ENCODE measurements at regions not wholly inside any gene's neighbourhood (a gene's known extent, or its start where the extent isn't known, plus 50 kb on each side); places are given as distances from the start of the nearest gene placed in this dataset.

GRCh38 chr7:19969859-19970493 lies 196.6 kb upstream of the TMEM196 start:
- no peak for DNase-seq
- no peaks in the 10 kb centered on the region for H3K36me3 Mint-ChIP-seq
- no peak overlapping the region for H3K27ac Mint-ChIP-seq
- H3K4me1 Mint-ChIP-seq = no peaks in the 10 kb centered on the region
- Histone ChIP-seq H3K27ac (ENCODE audit: low read depth in 1 of 2, low read length in 2 of 2) (no peak overlapping the region), H3K4me1 (ENCODE audit: control insufficient read depth in 1 of 2, insufficient read depth in 2 of 2, low read length in 2 of 2) (no peaks in the 10 kb centered on the region), H3K36me3 (replicated peaks in 1 of 2; ENCODE audit: control insufficient read depth in 1 of 2, insufficient read depth in 2 of 2, low read length in 2 of 2) (no peaks in the 10 kb centered on the region), H3K79me2 (ENCODE audit: insufficient read depth, low read length) (no peaks in the 10 kb centered on the region), H3K4me3 (replicated peaks in 1 of 3; ENCODE audit: low read depth in 2 of 3, low read length in 3 of 3) (no peak overlapping the region), H4K20me1 (ENCODE audit: insufficient read depth, low read length) (no peaks in the 10 kb centered on the region), H3K4me2 (replicated peaks; ENCODE audit: extremely low read depth, low read length, poor library complexity, severe bottlenecking) (no peak overlapping the region), H3K9ac (ENCODE audit: insufficient read depth, low read length, poor library complexity, severe bottlenecking) (no peak overlapping the region), H2AFZ (ENCODE audit: insufficient read depth, low read depth, low read length, poor library complexity, severe bottlenecking) (no peak overlapping the region), H3K9me3 (replicated peaks in 1 of 2; ENCODE audit: control insufficient read depth in 1 of 2, insufficient read depth in 1 of 2, low read length in 2 of 2) (no peaks in the 10 kb centered on the region), H3K27me3 (ENCODE audit: control insufficient read depth in 2 of 2, insufficient read depth in 2 of 2, low read length in 2 of 2) (no peaks in the 10 kb centered on the region)
- 82% methylated on average over 2 of the region's 4 CpGs for WGBS (ENCODE audit: insufficient coverage)
- H3K9me3 Mint-ChIP-seq = peaks cover 0 to 7% (median 0%) of the 10 kb centered on the region in 7 donors
- TF ChIP-seq CTCF (IDR thresholded peaks at IDR 0.05) = no peak
- no peaks in the 10 kb centered on the region for H3K27me3 Mint-ChIP-seq (ENCODE audit: low read depth in 3 of 3)
- intact Hi-C loops (cut with micrococcal nuclease) = no loop called here
- no peak overlapping the region for H3K4me3 Mint-ChIP-seq

GRCh38 chr7:19964246-19964645 lies 190.8 kb upstream of the TMEM196 start:
- TF ChIP-seq CTCF (IDR thresholded peaks at IDR 0.05) = no peak
- Histone ChIP-seq H3K4me3 (replicated peaks in 1 of 3; ENCODE audit: low read depth in 2 of 3, low read length in 3 of 3) (no peak overlapping the region), H3K9ac (ENCODE audit: insufficient read depth, low read length, poor library complexity, severe bottlenecking) (no peak overlapping the region), H4K20me1 (ENCODE audit: insufficient read depth, low read length) (no peaks in the 10 kb centered on the region), H3K4me1 (ENCODE audit: control insufficient read depth in 1 of 2, insufficient read depth in 2 of 2, low read length in 2 of 2) (no peaks in the 10 kb centered on the region), H3K9me3 (replicated peaks in 1 of 2; ENCODE audit: control insufficient read depth in 1 of 2, insufficient read depth in 1 of 2, low read length in 2 of 2) (no peaks in the 10 kb centered on the region), H2AFZ (ENCODE audit: insufficient read depth, low read depth, low read length, poor library complexity, severe bottlenecking) (no peak overlapping the region), H3K36me3 (replicated peaks in 1 of 2; ENCODE audit: control insufficient read depth in 1 of 2, insufficient read depth in 2 of 2, low read length in 2 of 2) (no peaks in the 10 kb centered on the region), H3K27me3 (ENCODE audit: control insufficient read depth in 2 of 2, insufficient read depth in 2 of 2, low read length in 2 of 2) (no peaks in the 10 kb centered on the region), H3K27ac (ENCODE audit: low read depth in 1 of 2, low read length in 2 of 2) (no peak overlapping the region), H3K79me2 (ENCODE audit: insufficient read depth, low read length) (no peaks in the 10 kb centered on the region), H3K4me2 (replicated peaks; ENCODE audit: extremely low read depth, low read length, poor library complexity, severe bottlenecking) (no peak overlapping the region)
- H3K36me3 Mint-ChIP-seq = no peaks in the 10 kb centered on the region
- no peak overlapping the region for H3K4me3 Mint-ChIP-seq
- no peaks in the 10 kb centered on the region for H3K27me3 Mint-ChIP-seq (ENCODE audit: low read depth in 3 of 3)
- no peak overlapping the region for H3K27ac Mint-ChIP-seq
- peaks cover 0 to 9% (median 3%) of the 10 kb centered on the region in 7 donors for H3K9me3 Mint-ChIP-seq
- WGBS (ENCODE audit: insufficient coverage) = no CpG with 5 or more reads among the region's 2 CpGs
- intact Hi-C loops (cut with micrococcal nuclease) = no loop called here
- H3K4me1 Mint-ChIP-seq = no peaks in the 10 kb centered on the region
- no peak for DNase-seq

Data from CD14-positive monocyte (primary cell).